ENCODE measurements at regions not wholly inside any gene's neighbourhood (a gene's known extent, or its start where the extent isn't known, plus 50 kb on each side); places are given as distances from the start of the nearest gene placed in this dataset.

DNA sequence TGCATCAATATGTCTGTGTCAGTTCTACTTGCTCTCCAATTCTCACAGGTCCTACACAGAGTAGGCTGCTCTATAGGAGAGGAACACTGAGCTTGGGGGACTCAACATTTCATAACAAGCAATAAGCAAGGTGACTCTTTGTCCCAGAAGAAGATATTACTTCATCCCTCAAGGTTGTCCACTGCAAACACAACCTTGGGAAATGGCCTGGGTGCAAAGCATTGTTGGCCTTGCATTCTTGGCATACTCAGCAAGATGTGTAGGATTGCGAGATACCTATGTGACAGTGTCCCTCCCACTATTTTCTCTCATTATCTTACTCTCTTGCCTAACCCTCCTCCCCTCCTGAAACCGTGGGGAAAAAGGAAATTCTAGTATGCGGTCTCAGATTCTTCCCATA, 169.8 kb upstream of the FREM1 start (continued):
- TF ChIP-seq, protein P1, sequence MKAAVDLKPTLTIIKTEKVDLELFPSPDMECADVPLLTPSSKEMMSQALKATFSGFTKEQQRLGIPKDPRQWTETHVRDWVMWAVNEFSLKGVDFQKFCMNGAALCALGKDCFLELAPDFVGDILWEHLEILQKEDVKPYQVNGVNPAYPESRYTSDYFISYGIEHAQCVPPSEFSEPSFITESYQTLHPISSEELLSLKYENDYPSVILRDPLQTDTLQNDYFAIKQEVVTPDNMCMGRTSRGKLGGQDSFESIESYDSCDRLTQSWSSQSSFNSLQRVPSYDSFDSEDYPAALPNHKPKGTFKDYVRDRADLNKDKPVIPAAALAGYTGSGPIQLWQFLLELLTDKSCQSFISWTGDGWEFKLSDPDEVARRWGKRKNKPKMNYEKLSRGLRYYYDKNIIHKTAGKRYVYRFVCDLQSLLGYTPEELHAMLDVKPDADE (CRISPR knock-in tag; IDR thresholded peaks at IDR 0.05) = no peak
- TF ChIP-seq ZFY (CRISPR knock-in tag; IDR thresholded peaks at IDR 0.05) = peak; percentile 28; the same call in 1 of the 2 replicates
- no peak for TF ChIP-seq ZFP62 (CRISPR knock-in tag; IDR thresholded peaks at IDR 0.05)
- TF ChIP-seq, protein P2, sequence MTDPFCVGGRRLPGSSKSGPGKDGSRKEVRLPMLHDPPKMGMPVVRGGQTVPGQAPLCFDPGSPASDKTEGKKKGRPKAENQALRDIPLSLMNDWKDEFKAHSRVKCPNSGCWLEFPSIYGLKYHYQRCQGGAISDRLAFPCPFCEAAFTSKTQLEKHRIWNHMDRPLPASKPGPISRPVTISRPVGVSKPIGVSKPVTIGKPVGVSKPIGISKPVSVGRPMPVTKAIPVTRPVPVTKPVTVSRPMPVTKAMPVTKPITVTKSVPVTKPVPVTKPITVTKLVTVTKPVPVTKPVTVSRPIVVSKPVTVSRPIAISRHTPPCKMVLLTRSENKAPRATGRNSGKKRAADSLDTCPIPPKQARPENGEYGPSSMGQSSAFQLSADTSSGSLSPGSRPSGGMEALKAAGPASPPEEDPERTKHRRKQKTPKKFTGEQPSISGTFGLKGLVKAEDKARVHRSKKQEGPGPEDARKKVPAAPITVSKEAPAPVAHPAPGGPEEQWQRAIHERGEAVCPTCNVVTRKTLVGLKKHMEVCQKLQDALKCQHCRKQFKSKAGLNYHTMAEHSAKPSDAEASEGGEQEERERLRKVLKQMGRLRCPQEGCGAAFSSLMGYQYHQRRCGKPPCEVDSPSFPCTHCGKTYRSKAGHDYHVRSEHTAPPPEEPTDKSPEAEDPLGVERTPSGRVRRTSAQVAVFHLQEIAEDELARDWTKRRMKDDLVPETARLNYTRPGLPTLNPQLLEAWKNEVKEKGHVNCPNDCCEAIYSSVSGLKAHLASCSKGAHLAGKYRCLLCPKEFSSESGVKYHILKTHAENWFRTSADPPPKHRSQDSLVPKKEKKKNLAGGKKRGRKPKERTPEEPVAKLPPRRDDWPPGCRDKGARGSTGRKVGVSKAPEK (CRISPR knock-in tag; IDR thresholded peaks at IDR 0.05; ENCODE audit: borderline replicate concordance) = peak; percentile 93; the same call in 1 of the 2 replicates
- peak; percentile 94 for TF ChIP-seq CEBPG (CRISPR knock-in tag; IDR thresholded peaks at IDR 0.05)
- TF ChIP-seq HMG20A (CRISPR knock-in tag; IDR thresholded peaks at IDR 0.05; ENCODE audit: borderline replicate concordance) = peak; percentile 91; the same call in 1 of the 2 replicates
- peak; percentile 82; the same call in 1 of the 2 replicates for TF ChIP-seq REPIN1 (CRISPR knock-in tag; IDR thresholded peaks at IDR 0.05; ENCODE audit: borderline replicate concordance, low read depth)
- peak; percentile 94 for TF ChIP-seq ISL2 (CRISPR knock-in tag; IDR thresholded peaks at IDR 0.05)
- TF ChIP-seq ZNF766 (CRISPR knock-in tag; IDR thresholded peaks at IDR 0.05; ENCODE audit: borderline replicate concordance) = 0 out of 2 replicates have a peak, but pooled peaks have one; percentile 23
- TF ChIP-seq SP4 (CRISPR knock-in tag; IDR thresholded peaks at IDR 0.05) = no peak
- peak; percentile 19; the same call in 1 of the 2 replicates for TF ChIP-seq YEATS2 (CRISPR knock-in tag; IDR thresholded peaks at IDR 0.05; ENCODE audit: borderline replicate concordance)
- TF ChIP-seq KDM6A (CRISPR knock-in tag; IDR thresholded peaks at IDR 0.05; ENCODE audit: low read depth) = peak; percentile 43; the same call in 1 of the 2 replicates
- TF ChIP-seq MAFF (IDR thresholded peaks at IDR 0.05; ENCODE audit: low read depth, low read length) = peak; percentile 63; the same call in 1 of the 2 replicates
- no peak for TF ChIP-seq GTF2F1 (IDR thresholded peaks at IDR 0.05; ENCODE audit: low read length)
- no peak for TF ChIP-seq HCFC1 (IDR thresholded peaks at IDR 0.05; ENCODE audit: low read depth, low read length)
- TF ChIP-seq PRDM10 (CRISPR knock-in tag; IDR thresholded peaks at IDR 0.05; ENCODE audit: low read depth) = 0 out of 2 replicates have a peak, but pooled peaks have one; percentile 31
- peak; percentile 70 for TF ChIP-seq SAP130 (CRISPR knock-in tag; IDR thresholded peaks at IDR 0.05; ENCODE audit: low read depth)
- no peak for TF ChIP-seq ZNF790 (CRISPR knock-in tag; IDR thresholded peaks at IDR 0.05; ENCODE audit: borderline replicate concordance)
- no peak for TF ChIP-seq ZC3H4 (CRISPR knock-in tag; IDR thresholded peaks at IDR 0.05; ENCODE audit: borderline replicate concordance)

All from HepG2 (cell line).